Skeletal muscle satellite cell (primary cell): ENCODE measurements at regions not wholly inside any gene's neighbourhood (a gene's known extent, or its start where the extent isn't known, plus 50 kb on each side); places are given as distances from the start of the nearest gene placed in this dataset.

Experiments used
- H3K27me3 ChIP-seq: 2 replicates; pipeline ENCODE4 v1.7.0; 2013; ENCODE audit warnings: low read length; ENCODE audit not compliant: control insufficient read depth, insufficient read depth
- H3K36me3 ChIP-seq: 2 replicates; pipeline ENCODE4 v1.7.0; 2013; ENCODE audit warnings: mild to moderate bottlenecking, control low read depth, low read length; ENCODE audit not compliant: insufficient read depth
- H3K4me1 ChIP-seq: 2 replicates; pipeline ENCODE4 v1.7.0; 2013; ENCODE audit warnings: low read length; ENCODE audit not compliant: control insufficient read depth, insufficient read depth
- H3K4me2 ChIP-seq: 2 replicates; pipeline ENCODE4 v1.7.0; 2013; ENCODE audit warnings: mild to moderate bottlenecking, low read length
- H3K4me3 ChIP-seq: 2 replicates; pipeline ENCODE4 v1.7.0; 2013; ENCODE audit warnings: low read length
- H3K9ac ChIP-seq: 2 replicates; pipeline ENCODE4 v1.7.0; 2013; ENCODE audit warnings: mild to moderate bottlenecking, low read depth, low read length, moderate library complexity
- H3K9me3 ChIP-seq: replicated peaks from 2 replicates; pipeline ENCODE4 v1.7.0; 2013; ENCODE audit warnings: mild to moderate bottlenecking, control low read depth, low read length

GRCh38 chr14:22316473-22316872 is 272.6 kb downstream of the DAD1 start:
- Histone ChIP-seq H3K9me3 (no peaks in the 10 kb centered on the region), H3K4me2 (no peak overlapping the region), H3K4me3 (no peak overlapping the region), H3K36me3 (no peaks in the 10 kb centered on the region), H3K4me1 (peaks cover 6% of the 10 kb centered on the region), H3K27me3 (peaks cover 23% of the 10 kb centered on the region), H3K9ac (no peak overlapping the region)

GRCh38 chr14:22315336-22315735 is 273.7 kb downstream of the DAD1 start:
- no peak overlapping the region for H3K4me3 ChIP-seq
- no peaks in the 10 kb centered on the region for H3K9me3 ChIP-seq
- H3K4me2 ChIP-seq = no peak overlapping the region
- H3K4me1 ChIP-seq = peaks cover 6% of the 10 kb centered on the region
- H3K36me3 ChIP-seq = no peaks in the 10 kb centered on the region
- no peak overlapping the region for H3K9ac ChIP-seq
- peaks cover 15% of the 10 kb centered on the region for H3K27me3 ChIP-seq

GRCh38 chr14:22314183-22314820 is 274.7 kb downstream of the DAD1 start:
- no peak overlapping the region for H3K4me2 ChIP-seq
- H3K9me3 ChIP-seq = no peaks in the 10 kb centered on the region
- H3K4me1 ChIP-seq = peaks cover 6% of the 10 kb centered on the region
- H3K27me3 ChIP-seq = peaks cover 8% of the 10 kb centered on the region
- H3K9ac ChIP-seq = no peak overlapping the region
- no peak overlapping the region for H3K4me3 ChIP-seq
- no peaks in the 10 kb centered on the region for H3K36me3 ChIP-seq

GRCh38 chr14:22313172-22313801 is 275.7 kb downstream of the DAD1 start:
- Histone ChIP-seq H3K4me1 (peaks cover 6% of the 10 kb centered on the region), H3K4me2 (no peak overlapping the region), H3K4me3 (no peak overlapping the region), H3K9me3 (no peaks in the 10 kb centered on the region), H3K36me3 (no peaks in the 10 kb centered on the region), H3K9ac (no peak overlapping the region), H3K27me3 (peaks cover 3% of the 10 kb centered on the region)

GRCh38 chr14:22311636-22312035 is 277.4 kb downstream of the DAD1 start:
- H3K9ac ChIP-seq = no peak overlapping the region
- H3K9me3 ChIP-seq = no peaks in the 10 kb centered on the region
- peaks cover 4% of the 10 kb centered on the region for H3K27me3 ChIP-seq
- H3K4me2 ChIP-seq = no peak overlapping the region
- H3K36me3 ChIP-seq = no peaks in the 10 kb centered on the region
- H3K4me3 ChIP-seq = no peak overlapping the region
- H3K4me1 ChIP-seq = peaks cover 6% of the 10 kb centered on the region

GRCh38 chr14:22305607-22306006 is 283.4 kb downstream of the DAD1 start:
- no peak overlapping the region for H3K4me2 ChIP-seq
- peaks cover 12% of the 10 kb centered on the region for H3K27me3 ChIP-seq
- H3K9ac ChIP-seq = no peak overlapping the region
- no peaks in the 10 kb centered on the region for H3K36me3 ChIP-seq
- H3K9me3 ChIP-seq = no peaks in the 10 kb centered on the region
- H3K4me3 ChIP-seq = no peak overlapping the region
- H3K4me1 ChIP-seq = peaks cover 4% of the 10 kb centered on the region

GRCh38 chr14:22304326-22304725 is 284.7 kb downstream of the DAD1 start:
- peaks cover 4% of the 10 kb centered on the region for H3K4me1 ChIP-seq

GRCh38 chr14:22303589-22304195 is 285.3 kb downstream of the DAD1 start:
- no peak overlapping the region for H3K9ac ChIP-seq

More at GRCh38 chr14:22304326-22304725, 284.7 kb downstream of the DAD1 start:
- no peak overlapping the region for H3K4me2 ChIP-seq
- no peaks in the 10 kb centered on the region for H3K36me3 ChIP-seq
- no peak overlapping the region for H3K4me3 ChIP-seq
- peaks cover 17% of the 10 kb centered on the region for H3K27me3 ChIP-seq
- H3K9ac ChIP-seq = no peak overlapping the region
- no peaks in the 10 kb centered on the region for H3K9me3 ChIP-seq

GRCh38 chr14:22300646-22301045 is 288.4 kb downstream of the DAD1 start:
- Histone ChIP-seq H3K4me3 (no peak overlapping the region), H3K27me3 (peaks cover 13% of the 10 kb centered on the region), H3K9ac (no peak overlapping the region), H3K36me3 (no peaks in the 10 kb centered on the region), H3K4me1 (peaks cover 21% of the 10 kb centered on the region), H3K9me3 (no peaks in the 10 kb centered on the region), H3K4me2 (no peak overlapping the region)

More at GRCh38 chr14:22303589-22304195, 285.3 kb downstream of the DAD1 start:
- no peak overlapping the region for H3K4me3 ChIP-seq
- H3K36me3 ChIP-seq = no peaks in the 10 kb centered on the region
- no peaks in the 10 kb centered on the region for H3K9me3 ChIP-seq
- peaks cover 4% of the 10 kb centered on the region for H3K4me1 ChIP-seq
- H3K27me3 ChIP-seq = peaks cover 17% of the 10 kb centered on the region
- no peak overlapping the region for H3K4me2 ChIP-seq

GRCh38 chr14:22297376-22297775 is 291.6 kb downstream of the DAD1 start:
- H3K4me3 ChIP-seq = no peak overlapping the region

GRCh38 chr14:22296722-22297121 is 292.3 kb downstream of the DAD1 start:
- H3K36me3 ChIP-seq = no peaks in the 10 kb centered on the region
- H3K9me3 ChIP-seq = no peaks in the 10 kb centered on the region
- peak overlapping the region; percentile 17 for H3K4me2 ChIP-seq
- peaks cover 18% of the 10 kb centered on the region for H3K4me1 ChIP-seq
- no peak overlapping the region for H3K4me3 ChIP-seq
- no peak overlapping the region for H3K9ac ChIP-seq
- peaks cover 7% of the 10 kb centered on the region for H3K27me3 ChIP-seq

More at GRCh38 chr14:22297376-22297775, 291.6 kb downstream of the DAD1 start:
- H3K4me1 ChIP-seq = peaks cover 18% of the 10 kb centered on the region
- peaks cover 11% of the 10 kb centered on the region for H3K27me3 ChIP-seq
- H3K9me3 ChIP-seq = no peaks in the 10 kb centered on the region
- no peak overlapping the region for H3K4me2 ChIP-seq
- no peak overlapping the region for H3K9ac ChIP-seq
- H3K36me3 ChIP-seq = no peaks in the 10 kb centered on the region
